ENCODE measurements at regions not wholly inside any gene's neighbourhood (a gene's known extent, or its start where the extent isn't known, plus 50 kb on each side); places are given as distances from the start of the nearest gene placed in this dataset.

DNA sequence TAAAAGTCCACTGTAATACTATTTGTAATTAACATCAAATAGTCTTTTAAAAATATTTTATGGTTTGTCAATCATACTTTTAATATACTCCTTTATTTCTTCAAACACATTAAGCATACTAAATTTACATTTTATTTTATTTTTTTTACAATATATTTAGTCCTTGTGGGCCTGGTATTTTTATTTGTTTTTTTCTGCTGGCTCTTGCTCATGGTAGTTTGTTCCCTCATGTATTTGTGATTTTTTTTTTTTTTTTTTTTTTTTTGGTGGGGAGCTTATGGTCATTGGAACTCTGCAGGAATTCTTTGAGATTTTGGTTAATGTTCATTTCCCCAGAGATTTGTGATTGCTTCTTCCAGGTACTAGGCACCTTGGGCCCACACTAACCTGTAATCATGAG is 185.5 kb downstream of the PDGFRA start:
- TF ChIP-seq EZH2phosphoT487 (IDR thresholded peaks at IDR 0.05), result no peak
- no peak for TF ChIP-seq CTCF (IDR thresholded peaks at IDR 0.05)
- TF ChIP-seq EZH2 (IDR thresholded peaks at IDR 0.05), result no peak

Data from neural progenitor cell (in vitro differentiated cells).